NCI-H524 treated with DMSO at 0.1 percent for 48 hours (cell line): ENCODE measurements at regions not wholly inside any gene's neighbourhood (a gene's known extent, or its start where the extent isn't known, plus 50 kb on each side); places are given as distances from the start of the nearest gene placed in this dataset.
"Not testable (repeated sequence)": the region's sequence is repeated elsewhere in the genome, so short reads cannot be mapped to it uniquely, and the experiment has no call there.

Experiments
- DNase-seq: peaks from one replicate; lab custom pipeline; 2025; lab: John Stamatoyannopoulos, UW

DNA sequence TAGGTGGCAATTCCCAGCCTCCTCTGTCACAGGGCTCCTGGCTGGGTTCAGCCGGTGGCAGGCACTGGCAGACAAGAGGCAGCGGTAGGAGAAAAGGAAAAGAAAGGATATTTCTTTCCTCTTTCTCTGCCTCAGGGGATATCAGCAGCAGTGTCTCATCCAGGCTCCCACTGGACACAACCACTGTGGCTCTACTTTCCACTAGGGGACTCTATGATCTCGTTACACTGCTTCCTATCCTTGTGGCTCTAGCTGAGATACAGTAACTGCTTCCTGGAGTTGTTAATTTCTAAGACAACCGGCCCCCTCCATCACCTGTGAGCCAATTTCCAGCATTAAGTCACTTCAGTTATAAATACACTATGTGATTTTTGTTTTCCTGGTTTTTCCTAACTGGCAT lies 102.0 kb upstream of the LRFN2 start:
- no peak for DNase-seq

- no peak for DNase-seq
Measured at GRCh38 chr6:40688214-40688761, 101.1 kb upstream of the LRFN2 start.

- no peak for DNase-seq
Measured at GRCh38 chr6:40685862-40686261, 98.7 kb upstream of the LRFN2 start.

- no peak for DNase-seq
Measured at GRCh38 chr6:40681622-40682021, 94.5 kb upstream of the LRFN2 start.

DNA sequence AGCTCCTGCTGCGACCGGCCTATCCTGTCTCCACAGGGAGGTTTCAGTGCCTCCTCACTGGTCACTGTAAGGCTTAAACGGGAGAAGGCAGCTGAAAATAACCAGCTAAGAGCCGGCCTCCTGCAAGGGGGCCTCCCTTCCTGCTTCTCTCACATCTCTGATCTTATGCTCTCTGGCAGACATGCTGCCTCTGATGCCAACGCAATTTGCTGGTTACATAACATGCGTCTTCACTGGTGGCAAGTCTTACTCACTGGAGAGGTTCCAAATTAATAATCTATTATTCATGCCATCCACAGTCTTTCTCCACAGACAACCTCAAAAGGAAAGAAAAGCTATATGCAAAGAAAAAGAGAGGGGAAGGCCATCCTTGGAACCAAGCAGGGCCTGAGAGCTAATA lies 91.8 kb upstream of the LRFN2 start:
- DNase-seq = no peak

DNA sequence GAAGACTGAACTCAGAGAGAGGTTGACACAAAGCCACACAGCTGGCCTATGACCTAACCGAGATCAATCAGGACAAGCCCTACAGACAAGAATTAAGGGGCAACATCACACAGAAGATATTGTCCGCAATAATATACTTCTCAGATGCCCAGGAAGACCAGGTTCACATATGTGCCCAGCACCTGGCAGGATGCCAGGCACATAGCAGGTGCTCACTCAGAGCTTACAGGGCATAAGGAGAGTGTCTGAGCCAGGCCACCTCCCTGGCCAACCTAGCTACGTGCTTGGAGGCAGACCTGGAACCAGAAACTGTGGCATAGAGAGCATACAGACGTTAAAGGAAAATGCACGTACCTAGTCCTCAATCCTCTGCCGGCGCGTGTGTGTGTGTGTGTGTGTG lies 87.0 kb upstream of the LRFN2 start:
- DNase-seq = no peak

GRCh38 chr6:40672087-40672486 lies 84.9 kb upstream of the LRFN2 start:
- DNase-seq = no peak

DNA sequence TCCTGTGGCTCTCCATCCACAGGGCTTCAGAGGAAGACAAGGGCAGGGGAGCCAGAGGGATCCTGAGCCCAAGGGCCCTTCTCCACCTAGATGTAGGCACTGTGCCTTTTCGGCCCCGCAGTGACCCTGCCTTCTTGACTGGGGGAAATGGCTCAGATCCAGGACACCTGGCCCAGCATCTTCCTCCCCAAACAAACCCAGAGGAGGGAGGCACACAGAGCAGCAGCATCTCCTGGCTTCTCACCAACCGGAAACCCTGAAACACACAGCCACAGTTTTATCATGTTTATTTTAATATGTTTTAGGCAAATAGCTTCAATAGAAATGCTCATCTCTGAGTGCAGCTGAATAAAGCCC lies 84.5 kb upstream of the LRFN2 start:
- DNase-seq = no peak

DNA sequence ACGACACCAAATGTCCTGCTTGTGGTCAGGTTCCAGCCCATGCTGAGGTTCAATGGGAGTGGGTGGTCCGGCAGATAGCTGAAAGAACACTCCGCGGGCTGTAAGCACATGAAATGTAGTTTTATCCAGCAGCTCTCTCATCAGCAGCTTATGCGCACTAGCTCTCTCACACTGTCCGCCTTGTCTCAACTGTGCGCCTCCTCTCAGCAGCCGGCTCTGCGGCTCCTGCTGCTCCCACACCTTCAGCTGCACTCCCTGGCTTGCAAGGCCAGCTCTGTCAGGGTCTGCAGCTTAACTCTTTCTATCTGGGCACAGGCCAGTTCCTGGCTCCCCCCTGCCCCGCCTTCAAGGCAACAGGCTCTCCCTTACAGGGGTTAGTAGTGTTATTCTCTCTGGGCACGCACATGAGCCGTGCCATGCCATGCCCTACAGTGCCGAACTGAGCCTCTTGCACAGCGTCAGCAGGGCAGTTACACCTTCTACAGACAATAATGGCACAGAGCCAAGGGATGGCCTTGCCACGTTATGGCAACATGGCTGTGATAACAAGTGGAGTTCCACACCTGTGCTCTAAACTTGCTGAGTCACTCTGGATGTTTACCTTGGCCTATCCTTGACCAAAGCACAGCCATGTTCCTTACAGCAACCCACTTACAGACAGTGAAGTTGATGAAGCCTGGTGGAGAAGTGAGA lies 84.0 kb upstream of the LRFN2 start:
- DNase-seq = no peak

- no peak for DNase-seq
Measured at GRCh38 chr6:40669343-40669742, 82.2 kb upstream of the LRFN2 start.

- DNase-seq = no peak
Measured at GRCh38 chr6:40668203-40668602, 81.0 kb upstream of the LRFN2 start.

GRCh38 chr6:40666530-40666929 lies 79.4 kb upstream of the LRFN2 start:
- DNase-seq = no peak

DNA sequence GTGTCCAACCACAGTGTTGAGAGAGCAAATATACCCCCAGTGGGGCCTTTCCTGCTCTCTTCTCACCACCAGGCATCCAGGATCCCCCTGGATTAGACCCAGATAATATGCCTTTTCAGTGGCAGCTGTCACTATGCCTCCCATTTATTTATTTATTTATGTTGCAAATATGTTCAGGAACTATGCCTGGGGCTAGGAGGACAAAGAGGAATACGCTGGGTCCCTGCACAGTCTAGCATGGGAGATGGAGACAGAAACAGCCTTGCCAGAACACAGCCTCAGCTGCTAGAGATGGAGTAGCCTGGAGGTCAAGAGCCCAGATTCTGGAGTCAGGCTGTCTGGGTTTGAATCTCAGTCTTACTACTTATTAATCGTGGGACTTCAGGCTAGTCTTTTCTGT lies 74.6 kb upstream of the LRFN2 start:
- DNase-seq = no peak

DNA sequence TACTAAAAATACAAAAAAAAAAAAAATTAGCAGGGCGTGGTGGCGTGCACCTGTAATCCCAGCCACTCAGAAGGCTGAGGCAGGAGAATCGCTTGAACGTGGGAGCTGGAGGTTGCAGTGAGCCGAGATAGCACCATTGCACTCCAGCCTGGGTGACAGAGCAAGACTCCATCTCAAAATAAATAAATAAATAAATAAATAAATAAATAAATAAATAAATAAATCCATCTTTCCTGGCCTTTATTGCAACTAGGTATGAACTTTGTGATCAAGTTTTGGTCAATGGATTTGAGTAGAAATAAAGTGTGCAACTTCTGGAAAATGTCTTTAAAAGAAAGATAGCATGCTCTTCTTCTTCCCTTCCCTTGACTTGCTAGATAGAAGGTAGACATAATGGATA lies 69.6 kb upstream of the LRFN2 start:
- DNase-seq = not testable (repeated sequence)

DNA sequence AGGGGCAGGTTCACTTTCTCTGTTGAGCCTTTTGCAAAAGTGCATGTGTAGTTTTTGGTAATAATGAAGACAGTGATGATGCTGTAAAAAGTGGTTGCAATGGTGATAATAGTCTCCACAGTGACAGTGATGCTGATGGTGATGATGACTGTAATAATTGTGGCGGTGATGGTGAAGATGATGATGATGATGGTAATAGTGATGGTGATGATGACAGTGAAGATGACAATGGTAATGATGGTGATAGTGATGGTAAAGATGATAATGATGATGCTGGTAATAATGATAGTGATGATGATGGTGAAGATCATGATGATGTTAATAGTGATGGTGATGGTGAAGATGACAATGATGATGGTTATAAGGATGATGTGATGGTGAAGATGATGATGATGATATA lies 67.7 kb upstream of the LRFN2 start:
- no peak for DNase-seq

DNA sequence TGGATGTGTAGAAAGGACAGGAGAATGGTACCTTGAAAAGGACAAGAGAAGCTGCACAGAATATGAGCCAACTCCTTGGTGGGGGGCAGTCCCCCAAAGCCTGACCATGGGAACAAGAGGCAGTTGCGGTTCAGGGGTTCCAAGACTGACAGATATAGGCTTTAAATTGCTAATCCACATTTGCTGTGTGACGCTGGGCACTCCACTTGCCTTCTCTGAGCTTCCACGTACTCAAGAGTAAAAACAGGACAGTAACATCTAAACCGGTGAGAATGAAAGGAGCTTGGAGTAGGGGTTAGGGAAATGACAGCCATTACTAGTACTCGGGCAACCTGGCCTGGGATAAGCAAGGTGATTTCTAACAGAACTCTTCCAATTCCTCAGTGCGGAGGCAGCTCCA lies 57.9 kb upstream of the LRFN2 start:
- DNase-seq = no peak

DNA sequence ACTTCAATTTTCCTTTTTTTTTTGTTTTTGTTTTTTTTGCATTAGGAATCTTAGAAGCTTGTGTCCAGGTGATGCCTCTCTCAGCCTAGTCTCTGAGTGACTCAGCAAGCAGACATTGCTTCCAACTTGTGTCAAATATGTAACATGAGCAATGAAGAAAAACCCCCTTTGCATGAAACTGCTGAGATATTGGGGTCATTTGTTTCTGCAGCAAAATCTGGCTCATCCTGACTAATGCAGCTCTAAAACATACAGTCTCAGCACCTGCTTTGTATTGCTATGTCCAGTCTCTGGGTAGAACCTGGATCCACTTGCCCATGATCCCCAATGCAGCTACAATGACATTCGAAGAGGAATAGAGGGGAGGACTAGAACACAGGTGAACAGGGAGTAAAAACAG lies 55.7 kb upstream of the LRFN2 start:
- DNase-seq = no peak

DNA sequence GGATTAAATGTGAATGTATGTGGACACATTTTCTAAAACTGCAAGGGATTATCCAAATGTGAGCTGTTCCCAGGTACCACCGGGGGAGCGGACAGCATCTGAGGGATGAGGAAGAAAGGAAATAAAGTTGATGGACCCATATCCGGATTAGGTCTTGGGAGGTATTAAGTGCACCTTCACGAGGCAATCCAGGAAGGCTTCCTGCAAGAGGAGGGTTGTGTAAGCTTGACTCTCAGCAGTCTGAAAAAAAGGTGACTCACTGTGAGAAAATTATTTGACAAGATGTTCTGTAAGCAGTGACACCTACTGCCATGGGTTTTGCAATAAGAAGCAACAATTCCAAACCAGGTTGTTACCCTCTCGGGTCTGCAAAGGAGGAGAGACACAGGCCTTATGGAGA lies 55.0 kb upstream of the LRFN2 start:
- DNase-seq = no peak

DNA sequence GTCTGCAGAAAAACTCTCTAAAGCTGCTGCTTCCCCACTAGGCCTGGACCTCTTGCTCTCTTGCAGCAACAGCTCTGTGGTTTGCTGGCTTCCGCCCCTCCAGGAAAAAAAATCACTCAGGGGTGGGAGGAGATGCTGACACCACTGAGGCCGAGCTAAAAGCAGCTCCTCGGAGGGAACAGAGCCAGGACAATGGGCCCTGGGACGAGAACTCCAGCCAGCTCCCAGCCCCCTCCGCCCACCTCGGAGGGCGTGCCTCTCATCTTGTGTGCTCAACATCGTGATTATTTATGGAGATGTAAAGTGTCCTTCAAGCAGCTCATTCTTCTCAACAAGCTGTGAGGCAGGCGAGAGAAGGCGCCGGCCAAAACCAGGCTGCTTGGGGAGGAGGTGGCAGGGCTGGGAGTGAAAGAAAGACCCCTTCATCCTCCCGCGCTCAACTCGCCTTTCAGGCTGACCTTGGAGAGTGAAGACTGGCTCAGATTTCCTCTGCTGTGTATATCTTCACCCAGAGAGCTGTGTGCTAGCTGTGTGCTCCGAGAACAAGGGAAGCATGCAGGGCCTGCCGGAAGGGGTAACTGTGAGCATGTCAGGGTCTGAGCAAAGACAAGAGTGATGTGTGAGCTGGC lies 53.5 kb upstream of the LRFN2 start:
- DNase-seq = no peak
